ENCODE measurements at regions not wholly inside any gene's neighbourhood (a gene's known extent, or its start where the extent isn't known, plus 50 kb on each side); places are given as distances from the start of the nearest gene placed in this dataset.

DNA sequence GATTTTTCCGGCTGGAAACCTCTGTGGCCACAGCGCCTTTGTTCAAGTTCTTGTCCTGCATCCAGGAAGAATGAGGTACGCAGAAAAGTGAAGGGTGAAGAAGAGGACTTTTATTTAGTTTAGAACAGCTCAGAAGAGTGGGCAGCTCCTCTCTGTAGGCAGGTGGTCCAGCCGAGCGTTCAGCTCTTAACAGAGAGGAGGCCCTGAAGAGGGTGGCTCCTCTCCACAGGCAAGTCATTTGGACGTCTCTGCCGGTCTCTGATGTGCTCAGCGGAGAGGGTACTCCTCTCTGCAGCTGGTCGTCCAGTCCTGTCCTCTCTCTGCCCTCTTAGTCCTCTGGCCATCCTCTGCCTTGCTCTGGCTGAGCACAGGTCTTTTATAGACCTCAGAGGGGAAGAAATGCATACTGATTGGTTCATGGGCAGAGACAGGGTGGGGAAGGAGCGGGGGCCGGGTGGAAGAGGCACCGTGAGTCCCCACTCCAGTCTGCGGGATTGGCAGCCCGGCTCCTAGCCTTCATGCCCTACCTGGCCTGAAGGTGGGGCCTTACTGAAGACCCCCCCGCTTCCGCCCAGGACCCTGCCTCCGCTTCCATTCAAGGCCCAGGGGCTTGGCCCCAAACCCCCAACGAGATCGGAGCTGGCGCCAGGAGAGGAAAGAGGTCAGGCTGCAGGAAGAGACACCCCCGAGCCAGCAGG is 70.0 kb upstream of the NKD1 start:
- TF ChIP-seq, protein P1, sequence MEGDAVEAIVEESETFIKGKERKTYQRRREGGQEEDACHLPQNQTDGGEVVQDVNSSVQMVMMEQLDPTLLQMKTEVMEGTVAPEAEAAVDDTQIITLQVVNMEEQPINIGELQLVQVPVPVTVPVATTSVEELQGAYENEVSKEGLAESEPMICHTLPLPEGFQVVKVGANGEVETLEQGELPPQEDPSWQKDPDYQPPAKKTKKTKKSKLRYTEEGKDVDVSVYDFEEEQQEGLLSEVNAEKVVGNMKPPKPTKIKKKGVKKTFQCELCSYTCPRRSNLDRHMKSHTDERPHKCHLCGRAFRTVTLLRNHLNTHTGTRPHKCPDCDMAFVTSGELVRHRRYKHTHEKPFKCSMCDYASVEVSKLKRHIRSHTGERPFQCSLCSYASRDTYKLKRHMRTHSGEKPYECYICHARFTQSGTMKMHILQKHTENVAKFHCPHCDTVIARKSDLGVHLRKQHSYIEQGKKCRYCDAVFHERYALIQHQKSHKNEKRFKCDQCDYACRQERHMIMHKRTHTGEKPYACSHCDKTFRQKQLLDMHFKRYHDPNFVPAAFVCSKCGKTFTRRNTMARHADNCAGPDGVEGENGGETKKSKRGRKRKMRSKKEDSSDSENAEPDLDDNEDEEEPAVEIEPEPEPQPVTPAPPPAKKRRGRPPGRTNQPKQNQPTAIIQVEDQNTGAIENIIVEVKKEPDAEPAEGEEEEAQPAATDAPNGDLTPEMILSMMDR (IDR thresholded peaks at IDR 0.05) = no peak
- no peak for TF ChIP-seq POLR2A (IDR thresholded peaks at IDR 0.05)
